MV-4-11 (cell line): ENCODE measurements at regions not wholly inside any gene's neighbourhood (a gene's known extent, or its start where the extent isn't known, plus 50 kb on each side); places are given as distances from the start of the nearest gene placed in this dataset.

Experiments
- DNase-seq: peaks from one replicate; lab custom pipeline; 2025; lab: John Stamatoyannopoulos, UW

DNA sequence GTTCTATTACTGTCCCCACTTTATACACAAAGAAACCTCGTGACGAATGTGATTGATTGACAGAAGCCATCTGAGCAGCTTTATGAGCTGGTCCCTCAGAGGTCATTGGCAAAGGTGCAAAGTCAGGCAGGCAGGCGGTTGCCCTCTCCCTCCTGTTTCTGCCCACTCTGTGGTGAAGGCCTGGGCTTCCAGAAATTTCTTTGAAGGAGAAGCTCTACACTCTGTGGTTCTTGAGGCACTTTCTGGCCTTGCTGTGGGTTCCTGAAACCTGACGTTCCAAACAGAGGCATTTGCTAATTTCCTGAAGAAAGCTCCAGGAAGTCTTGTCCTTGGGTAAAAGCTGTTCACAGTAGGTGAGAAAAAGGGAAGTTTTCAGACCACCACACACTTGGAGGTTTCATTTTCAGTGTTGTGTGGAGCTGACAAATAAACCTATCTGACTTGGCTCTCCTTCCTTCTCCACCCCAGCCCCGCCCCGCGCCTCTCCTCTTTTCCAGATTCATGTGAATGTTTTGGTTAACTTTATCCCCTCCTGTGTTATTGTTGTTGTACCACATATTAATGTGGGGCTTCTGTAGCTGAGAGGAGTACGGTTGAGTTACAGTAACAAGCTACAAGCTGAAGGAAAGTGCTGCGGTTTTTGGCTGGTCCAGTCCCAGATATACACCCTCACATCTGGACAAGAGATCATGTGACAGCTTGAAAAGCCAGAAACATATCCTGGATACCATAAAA, 274.1 kb downstream of the CLIC5 start:
- peak; percentile 99 for DNase-seq

GRCh38 chr6:45739058-45739457, 276.6 kb downstream of the CLIC5 start:
- DNase-seq, result no peak

- no peak for DNase-seq
Observed at GRCh38 chr6:45738057-45738455, 277.6 kb downstream of the CLIC5 start.

- peak; percentile 65 for DNase-seq
Observed at GRCh38 chr6:45737331-45738056, 278.2 kb downstream of the CLIC5 start.

GRCh38 chr6:45736134-45736533, 279.5 kb downstream of the CLIC5 start:
- no peak for DNase-seq

GRCh38 chr6:45732731-45733130, 282.9 kb downstream of the CLIC5 start:
- no peak for DNase-seq

DNA sequence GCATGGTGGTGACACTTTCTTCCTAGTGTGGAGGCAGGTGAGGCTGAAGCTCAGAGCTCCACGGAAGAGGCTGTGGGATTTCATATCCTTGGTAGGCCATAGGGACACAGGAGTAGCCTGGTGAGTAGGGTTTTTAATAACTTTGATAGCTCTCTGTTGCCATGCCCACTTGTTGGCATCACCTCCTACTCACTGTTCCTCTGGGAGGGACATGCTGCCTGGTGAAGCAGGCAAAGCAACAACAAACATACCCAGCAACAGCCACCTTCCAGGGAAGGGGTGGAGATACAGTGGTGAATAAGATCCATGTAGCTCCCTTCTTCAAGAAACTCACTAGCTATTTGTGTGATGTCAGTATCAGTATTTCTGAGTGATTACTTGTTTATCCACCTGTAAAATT, 285.4 kb downstream of the CLIC5 start:
- no peak for DNase-seq

GRCh38 chr6:45728674-45729073, 287.0 kb downstream of the CLIC5 start:
- peak; percentile 33 for DNase-seq

- no peak for DNase-seq
Observed at GRCh38 chr6:45727819-45728449, 287.7 kb downstream of the CLIC5 start.

GRCh38 chr6:45727228-45727627, 288.4 kb downstream of the CLIC5 start:
- no peak for DNase-seq

DNA sequence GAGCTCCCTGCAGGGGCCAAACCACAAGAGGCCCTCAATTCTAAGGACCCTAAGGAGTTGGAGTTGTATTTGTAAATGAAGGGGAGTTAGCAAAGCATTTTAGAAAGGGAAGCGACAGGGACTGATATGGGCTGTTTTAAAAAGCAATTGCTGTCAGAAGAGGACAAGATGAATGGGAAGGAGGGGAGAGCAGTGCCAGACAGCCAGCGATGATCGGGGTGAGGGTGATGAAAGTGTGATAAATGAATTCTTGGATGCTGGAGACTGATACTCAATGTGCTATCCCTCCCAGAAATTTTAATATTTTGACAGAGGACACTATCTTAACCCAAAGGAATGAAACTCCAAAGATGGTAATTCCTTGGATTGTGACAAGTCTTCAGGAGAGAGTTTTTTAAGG, 289.2 kb downstream of the CLIC5 start:
- DNase-seq, result no peak

GRCh38 chr6:45724511-45724910, 291.1 kb downstream of the CLIC5 start:
- no peak for DNase-seq

GRCh38 chr6:45724027-45724426, 291.6 kb downstream of the CLIC5 start:
- no peak for DNase-seq

DNA sequence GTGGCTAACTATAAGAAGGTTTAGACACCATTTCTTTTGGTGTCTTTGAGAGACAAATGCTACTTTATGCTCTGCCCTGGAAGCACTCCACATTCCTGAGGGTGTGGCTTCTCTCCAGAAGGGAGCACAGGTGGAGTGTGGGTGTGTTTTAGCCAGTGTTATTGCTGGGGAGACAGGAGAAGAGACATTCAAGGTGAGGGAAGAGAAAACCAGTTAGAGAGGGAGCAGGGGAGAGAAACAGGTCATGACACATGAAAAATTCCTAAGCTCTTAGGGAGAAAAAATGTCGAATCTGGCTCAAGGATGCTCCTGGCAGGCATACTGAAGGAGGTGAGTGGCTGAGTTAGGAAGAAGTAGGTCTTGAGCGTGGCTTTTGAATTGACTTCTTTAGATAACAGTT, 292.8 kb downstream of the CLIC5 start:
- no peak for DNase-seq

DNA sequence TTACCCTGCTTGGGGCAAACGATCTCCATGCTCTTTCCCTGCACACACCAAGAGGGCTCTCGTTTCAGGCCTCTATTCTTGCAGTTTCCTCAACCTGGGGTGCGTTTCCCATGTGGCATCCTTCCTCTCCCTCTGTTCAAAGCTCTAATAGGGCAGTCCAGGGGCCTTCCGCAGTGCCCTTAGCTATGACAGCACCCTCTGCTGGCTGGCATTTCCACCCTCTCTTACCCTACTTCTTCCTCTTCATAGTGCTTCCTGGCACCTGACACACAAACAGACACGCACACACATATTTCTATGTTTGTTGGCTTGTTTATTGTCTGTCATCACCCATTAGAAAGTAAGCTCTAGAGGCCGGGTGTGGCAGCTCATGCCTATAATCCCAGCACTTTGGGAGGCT, 294.0 kb downstream of the CLIC5 start:
- no peak for DNase-seq

GRCh38 chr6:45718871-45719270, 296.8 kb downstream of the CLIC5 start:
- DNase-seq, result no peak

DNA sequence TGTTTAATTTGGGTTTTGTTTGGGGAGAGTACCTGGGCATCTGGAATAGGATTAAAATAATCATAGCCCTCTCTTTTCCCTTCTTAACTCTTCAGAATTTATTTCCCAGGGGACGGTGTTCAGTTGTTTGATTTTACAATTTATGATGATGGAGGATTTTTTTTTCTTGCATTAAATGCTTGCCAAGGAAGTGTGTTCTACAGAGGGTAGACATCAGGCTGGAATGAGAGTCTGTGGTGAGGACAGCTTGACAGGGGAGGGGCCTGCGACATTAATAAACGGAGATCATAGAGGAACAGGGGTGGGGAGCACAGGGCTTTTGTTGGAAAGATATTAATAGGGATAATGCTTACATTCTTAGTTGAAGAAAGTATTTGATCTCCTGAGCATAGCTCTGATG, 297.5 kb downstream of the CLIC5 start:
- DNase-seq, result no peak

DNA sequence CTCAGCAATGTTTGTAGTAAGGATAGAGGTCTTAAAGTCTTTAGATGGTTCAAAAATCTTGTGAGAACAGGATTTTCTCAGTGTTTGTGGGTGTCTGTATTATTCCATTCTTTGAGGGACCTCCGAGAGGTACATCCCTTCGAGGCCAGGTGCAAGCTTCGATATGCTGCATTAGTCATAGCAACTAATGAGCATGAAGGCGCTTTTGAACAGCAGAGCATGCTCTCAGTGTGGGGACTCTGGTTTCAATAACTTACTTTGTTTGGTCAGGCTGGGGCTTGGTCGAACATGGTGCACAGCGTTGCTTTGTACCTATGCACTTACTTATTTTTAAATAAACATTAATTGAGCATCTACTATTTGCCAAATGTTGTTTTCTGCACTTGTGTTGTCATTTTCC, 297.9 kb downstream of the CLIC5 start:
- no peak for DNase-seq

- DNase-seq, result no peak
Observed at GRCh38 chr6:45717027-45717426, 298.6 kb downstream of the CLIC5 start.

DNA sequence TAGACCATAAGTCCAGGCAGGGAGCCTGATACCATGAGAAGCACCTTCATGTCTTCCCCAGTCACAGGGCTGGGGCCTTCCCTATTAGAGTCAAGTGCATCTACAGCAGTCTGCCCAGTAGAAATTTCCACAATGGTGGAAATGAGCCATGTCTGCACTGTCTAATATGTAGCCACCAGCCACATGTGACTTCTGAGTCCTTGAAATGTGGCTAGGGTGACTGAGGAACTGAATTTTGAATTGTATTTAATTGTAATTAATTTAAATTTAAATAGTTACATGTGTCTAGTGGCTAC, 300.2 kb downstream of the CLIC5 start:
- no peak for DNase-seq

DNA sequence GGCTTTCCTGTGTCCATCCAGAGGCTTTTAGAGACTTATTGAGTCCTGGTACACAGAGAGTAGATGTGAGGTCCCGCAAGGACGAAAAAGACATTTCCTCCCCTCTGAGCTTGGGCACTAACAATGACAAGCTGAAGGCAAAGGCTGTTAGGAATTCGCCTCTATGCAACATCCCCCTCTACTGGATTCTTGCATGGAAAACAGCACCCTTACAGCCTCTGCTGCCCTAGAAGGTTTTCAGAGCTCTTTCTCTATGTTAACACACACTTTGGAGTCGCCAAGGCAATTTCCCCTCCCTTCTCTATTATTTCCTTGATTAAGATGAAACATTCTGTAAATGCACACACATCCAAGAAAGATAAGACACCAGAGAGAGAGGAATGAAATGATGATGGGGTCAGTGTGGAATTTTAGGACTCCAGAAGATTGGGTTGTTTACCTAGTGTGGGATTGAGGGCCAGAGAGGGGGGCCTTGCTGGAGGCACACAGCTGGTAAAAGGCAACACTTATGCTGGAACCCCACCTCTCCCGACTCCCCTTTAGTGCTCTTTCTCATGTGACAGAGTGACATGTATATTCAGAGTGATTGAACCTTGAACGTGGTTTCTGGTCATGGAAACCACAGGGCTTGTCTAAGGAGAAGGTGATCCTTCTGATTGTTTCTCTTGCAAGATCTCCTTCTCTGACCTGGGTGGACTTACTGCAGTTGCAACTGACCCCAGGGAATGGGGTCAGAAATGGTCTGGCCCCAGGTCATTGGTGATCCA, 300.7 kb downstream of the CLIC5 start:
- peak; percentile 81 for DNase-seq

GRCh38 chr6:45714006-45714730, 301.5 kb downstream of the CLIC5 start:
- DNase-seq, result no peak
